HPDE6-E6E7 (cell line): ENCODE measurements at regions not wholly inside any gene's neighbourhood (a gene's known extent, or its start where the extent isn't known, plus 50 kb on each side); places are given as distances from the start of the nearest gene placed in this dataset.
"Not testable (repeated sequence)": the region's sequence is repeated elsewhere in the genome, so short reads cannot be mapped to it uniquely, and the experiment has no call there.

ENCODE experiments used
- DNase-seq: peaks from one replicate; pipeline ENCODE4 v3.0.0; 2011; ENCODE audit warnings: missing footprints; ENCODE audit errors: extremely low spot score

- no peak for DNase-seq
Observed at GRCh38 chr1:78715181-78715661, 65.6 kb downstream of the IFI44 start.

- DNase-seq = no peak
Observed at GRCh38 chr1:78716186-78716585, 66.6 kb downstream of the IFI44 start.

DNA sequence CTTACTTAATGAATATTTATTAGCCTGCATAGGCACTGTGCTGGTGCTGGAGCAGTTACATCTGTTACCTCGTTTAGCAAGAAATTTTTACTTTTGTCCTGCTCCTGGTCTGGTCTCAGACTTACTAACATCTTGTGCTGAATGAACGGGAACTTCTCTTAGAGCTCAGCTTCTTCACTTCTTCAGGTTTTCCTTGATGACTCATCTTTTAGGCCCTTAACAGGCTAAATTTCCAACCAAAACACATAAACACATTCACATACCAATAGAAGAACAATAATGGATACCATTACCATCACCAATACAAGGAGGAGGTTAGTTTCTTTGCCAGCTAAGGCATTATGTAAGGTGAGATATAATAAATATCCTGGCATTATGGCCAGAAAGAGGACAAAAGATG lies 68.9 kb downstream of the IFI44 start:
- DNase-seq = no peak

GRCh38 chr1:78721136-78721535 lies 71.5 kb downstream of the IFI44 start:
- DNase-seq = no peak

- no peak for DNase-seq
Observed at GRCh38 chr1:78722105-78722504, 72.5 kb downstream of the IFI44 start.

DNA sequence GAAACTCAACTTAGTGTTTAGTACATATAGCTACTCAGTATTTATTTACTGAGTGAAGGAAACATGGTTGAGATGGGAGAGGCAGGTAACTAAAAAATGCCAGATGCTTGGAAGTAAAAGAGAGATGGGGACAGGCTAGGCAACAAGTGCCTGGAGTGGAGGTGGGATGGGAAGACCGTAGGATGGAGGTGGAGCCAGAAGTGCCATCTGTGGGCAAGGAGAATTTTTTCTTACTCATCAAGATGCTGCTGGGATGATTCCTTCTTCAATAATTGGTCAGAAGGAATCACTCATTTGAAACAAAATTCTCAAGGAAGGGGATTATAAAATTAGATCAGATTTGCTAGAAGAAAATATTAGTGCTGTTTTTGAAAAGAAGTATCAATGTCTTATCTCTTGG lies 72.9 kb downstream of the IFI44 start:
- no peak for DNase-seq

GRCh38 chr1:78722947-78723346 lies 73.3 kb downstream of the IFI44 start:
- DNase-seq = no peak

GRCh38 chr1:78726686-78727085 lies 77.1 kb downstream of the IFI44 start:
- no peak for DNase-seq

- DNase-seq = no peak
Observed at GRCh38 chr1:78728359-78728758, 78.7 kb downstream of the IFI44 start.

DNA sequence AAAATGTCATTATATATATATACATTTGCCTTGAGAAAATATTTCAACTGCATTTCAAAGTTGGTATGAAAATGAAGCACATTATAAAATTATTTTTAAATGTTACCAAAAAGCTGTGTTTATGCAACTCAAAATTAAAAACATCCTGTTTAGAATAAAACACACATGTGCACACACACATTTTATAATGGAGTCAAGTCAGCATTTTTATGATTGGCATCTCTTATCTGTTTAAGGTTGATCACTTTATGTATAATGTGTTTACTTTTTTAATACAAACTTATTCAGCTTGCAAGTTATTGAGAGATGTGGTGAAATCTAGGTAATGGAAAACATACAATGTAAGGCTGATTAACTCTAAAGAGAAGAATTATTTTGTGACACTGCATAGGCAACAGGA lies 80.4 kb downstream of the IFI44 start:
- DNase-seq = no peak

DNA sequence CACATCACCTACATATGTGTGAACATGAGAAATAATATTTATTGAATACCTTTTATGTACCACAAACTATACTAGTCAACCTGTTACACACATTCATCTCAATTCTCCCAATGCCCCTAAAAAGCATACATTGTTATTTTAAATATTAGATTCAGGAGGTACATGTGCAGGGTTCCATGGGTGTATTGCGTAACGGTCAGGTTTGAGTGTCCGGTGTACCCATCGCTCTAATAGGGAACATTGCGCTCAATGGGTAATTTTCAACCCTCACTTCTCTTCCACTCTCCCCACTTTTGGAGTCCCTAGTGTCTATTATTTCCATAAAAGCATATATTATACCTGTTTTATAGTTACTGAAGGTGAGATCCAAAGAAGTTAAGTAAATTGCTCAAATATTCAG lies 82.0 kb downstream of the IFI44 start:
- DNase-seq = no peak

- no peak for DNase-seq
Observed at GRCh38 chr1:78737241-78737640, 87.6 kb downstream of the IFI44 start.

GRCh38 chr1:78743626-78744025 lies 94.0 kb downstream of the IFI44 start:
- no peak for DNase-seq

- DNase-seq = no peak
Observed at GRCh38 chr1:78745111-78745510, 95.5 kb downstream of the IFI44 start.

DNA sequence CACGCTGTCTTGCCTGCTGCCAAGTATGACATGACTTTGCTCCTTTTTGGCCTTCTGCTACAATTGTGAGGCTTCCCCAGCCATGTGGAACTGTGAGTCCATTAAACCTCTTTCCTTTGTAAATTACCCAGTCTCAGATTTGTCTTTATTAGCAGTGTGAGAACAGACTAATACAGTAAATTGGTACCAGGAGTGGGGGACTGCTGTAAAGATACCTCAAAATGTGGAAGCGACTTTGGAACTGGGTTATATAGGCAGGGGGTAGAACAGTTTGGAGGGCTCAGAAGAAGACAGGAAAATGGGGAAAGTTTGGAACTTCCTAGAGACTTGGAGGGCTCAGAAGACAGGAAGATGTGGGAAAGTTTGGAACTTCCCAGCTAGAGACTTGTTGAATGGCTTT lies 104.0 kb downstream of the IFI44 start:
- not testable (repeated sequence) for DNase-seq

DNA sequence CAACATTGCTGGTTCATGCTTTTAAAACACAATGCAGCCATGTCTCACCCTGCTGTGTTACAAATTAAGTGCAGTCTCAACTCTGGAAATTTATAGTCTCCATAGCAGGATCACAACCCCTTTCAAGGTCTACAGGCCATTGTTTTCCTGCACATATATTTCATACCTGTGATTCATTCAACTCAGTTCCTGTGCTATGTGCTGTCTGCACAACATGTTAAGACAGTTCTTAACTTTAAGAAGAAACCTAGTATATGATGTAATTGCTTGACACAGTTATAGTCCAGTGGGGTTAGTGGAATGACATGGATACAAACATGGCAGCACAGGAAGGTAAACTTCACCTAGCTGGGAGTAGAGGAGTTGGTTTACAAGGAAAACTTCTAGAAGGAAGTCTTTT lies 106.4 kb downstream of the IFI44 start:
- peak; percentile 8 for DNase-seq

- no peak for DNase-seq
Observed at GRCh38 chr1:78758506-78758905, 108.9 kb downstream of the IFI44 start.

- DNase-seq = no peak
Observed at GRCh38 chr1:78759881-78760280, 110.2 kb downstream of the IFI44 start.

DNA sequence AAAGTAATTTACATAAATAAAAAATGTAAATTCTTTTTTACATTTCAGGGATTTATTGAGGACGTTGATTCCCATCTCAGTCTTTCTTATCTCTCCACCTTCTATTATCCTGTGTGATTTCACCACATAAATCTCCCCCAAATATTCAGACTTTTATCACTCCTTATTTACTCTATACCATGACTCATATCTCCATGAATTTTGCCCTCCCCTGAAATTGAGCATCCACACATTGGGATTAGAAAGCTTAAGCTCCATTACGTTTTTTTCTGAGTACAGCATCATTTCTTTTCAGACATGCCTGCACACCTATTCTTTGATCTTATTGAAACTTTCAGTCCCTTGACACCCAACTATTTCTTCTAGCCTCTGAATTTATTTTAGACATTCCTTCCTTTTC lies 111.2 kb downstream of the IFI44 start:
- DNase-seq = no peak

DNA sequence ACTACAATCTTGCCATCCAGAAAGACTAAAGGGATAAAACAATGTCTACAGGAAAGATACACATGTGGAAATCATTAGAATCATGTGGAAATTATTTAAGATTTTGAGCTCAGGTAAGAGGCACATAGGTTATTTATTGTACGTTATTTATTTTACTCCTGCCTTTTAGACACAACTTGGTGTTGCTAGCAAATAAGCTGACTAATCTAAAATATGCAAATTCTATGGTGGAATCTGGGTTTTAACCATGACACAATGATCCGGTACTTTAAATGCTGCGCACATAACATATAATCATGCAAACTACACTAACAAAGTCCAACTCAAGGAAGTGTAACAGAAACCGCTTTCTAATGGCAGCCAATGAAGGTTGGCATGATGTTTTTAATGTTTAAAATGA lies 112.5 kb downstream of the IFI44 start:
- DNase-seq = no peak

GRCh38 chr1:78765489-78765888 lies 115.9 kb downstream of the IFI44 start:
- DNase-seq = no peak

DNA sequence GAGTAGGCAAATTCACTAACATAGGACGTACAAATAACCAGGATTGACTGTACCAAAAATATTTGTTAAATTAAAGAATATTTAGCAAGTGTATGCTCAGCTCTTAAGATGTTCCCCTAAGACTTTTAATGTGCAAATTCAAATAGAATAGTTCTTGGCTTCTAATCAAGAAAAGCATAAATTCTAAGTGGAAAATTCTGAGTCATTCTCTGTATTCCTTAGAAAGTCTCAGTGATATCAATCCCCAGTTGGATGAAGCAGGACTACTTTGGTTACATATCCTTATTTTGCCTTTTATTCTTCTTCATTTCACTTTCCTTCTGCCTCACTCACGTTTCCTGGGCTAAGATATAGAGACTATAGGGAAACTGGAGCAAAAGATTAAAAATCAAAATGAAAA lies 130.2 kb downstream of the IFI44 start:
- DNase-seq = no peak

DNA sequence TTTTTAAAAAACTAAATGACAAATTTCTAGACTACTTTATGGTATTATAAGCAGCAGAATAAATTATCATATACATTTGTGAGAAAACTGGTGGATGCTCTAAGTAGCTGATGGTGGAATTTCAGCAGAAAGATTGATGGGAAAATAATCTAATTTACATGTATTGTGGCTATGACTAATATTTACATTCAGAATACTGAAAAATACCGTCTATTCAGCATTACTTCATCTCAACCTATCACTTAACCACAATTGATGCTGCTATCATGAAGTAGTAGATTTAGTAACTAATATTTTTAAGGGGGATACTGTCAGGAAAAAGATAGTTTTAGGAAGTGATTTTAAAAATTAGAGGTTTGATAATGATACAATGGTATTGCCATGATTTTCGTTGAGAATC lies 137.9 kb downstream of the IFI44 start:
- DNase-seq = no peak

GRCh38 chr1:78790174-78790573 lies 140.5 kb downstream of the IFI44 start:
- no peak for DNase-seq

DNA sequence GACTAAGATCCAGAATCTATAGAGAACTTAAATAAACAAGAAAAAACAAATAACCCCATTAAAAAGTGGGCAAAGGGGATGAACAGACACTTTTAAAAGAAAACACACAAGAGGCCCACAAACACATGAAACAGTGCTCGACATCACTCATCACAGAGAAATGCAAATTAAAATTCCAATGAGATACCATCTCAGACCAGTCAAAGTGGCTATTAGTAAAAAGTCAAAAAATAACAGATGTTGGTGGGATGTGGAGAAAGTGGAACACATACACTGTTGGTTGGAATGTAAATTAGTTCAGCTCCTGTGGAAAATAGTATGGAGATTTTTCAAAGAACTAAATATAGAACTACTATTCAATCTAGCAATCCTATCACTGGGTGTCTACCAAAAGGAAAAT lies 143.1 kb downstream of the IFI44 start:
- no peak for DNase-seq
